Activated naive CD4-positive, alpha-beta T cell treated with anti-CD3 and anti-CD28 coated beads, Interleukin-2, amount 50 U/mL, for 24 hours (primary cell): ENCODE measurements at regions not wholly inside any gene's neighbourhood (a gene's known extent, or its start where the extent isn't known, plus 50 kb on each side); places are given as distances from the start of the nearest gene placed in this dataset.

ENCODE experiments used
- H3K27ac Mint-ChIP-seq: one replicate; pipeline ENCODE4 v1.8.0; 2021; ENCODE audit warnings: mild to moderate bottlenecking, mixed read lengths
- H3K27me3 Mint-ChIP-seq: one replicate; pipeline ENCODE4 v1.8.0; 2021; ENCODE audit warnings: mixed read lengths
- H3K36me3 Mint-ChIP-seq: one replicate; pipeline ENCODE4 v1.8.0; 2021; ENCODE audit warnings: mixed read lengths
- H3K4me1 Mint-ChIP-seq: one replicate; pipeline ENCODE4 v1.8.0; 2021; ENCODE audit warnings: mixed read lengths
- H3K4me3 Mint-ChIP-seq: one replicate; pipeline ENCODE4 v1.8.0; 2021; ENCODE audit warnings: mild to moderate bottlenecking, mixed read lengths
- H3K9me3 Mint-ChIP-seq: one replicate; pipeline ENCODE4 v1.8.0; 2021; ENCODE audit warnings: mixed read lengths

DNA sequence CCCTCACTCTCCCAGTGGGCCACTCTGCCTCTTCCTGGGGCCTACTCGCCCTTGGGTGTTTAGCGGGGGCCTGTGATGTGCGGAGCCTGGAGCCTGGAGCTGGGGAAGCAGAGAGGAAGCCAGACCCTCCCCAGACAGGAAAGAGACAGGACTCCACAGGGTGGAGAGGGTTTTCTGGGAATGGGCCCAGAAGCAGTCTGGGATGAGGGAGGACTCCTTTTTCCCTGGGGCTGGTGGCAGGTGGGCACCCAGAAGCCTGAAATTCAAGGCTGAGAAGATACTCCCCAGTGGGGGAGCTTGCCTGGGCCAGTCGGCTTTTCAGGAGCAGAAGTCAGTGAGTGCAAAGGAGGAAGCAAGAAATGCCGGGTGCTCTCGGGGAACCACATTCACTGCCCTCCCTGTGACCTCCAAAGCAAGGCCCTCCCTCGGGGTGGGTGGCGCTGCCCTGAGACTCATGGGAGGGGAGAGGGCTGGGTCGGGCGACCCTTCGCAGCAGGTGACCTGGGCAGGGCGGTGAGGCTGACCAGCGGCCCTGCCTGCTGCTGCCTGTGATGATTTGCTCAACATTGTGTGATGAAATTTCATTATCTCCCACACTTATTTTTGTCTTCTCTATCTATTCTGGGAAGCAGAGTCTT is 1377.4 kb downstream of the BRD1 start:
- peaks cover 5% of the 10 kb centered on the region for H3K27me3 Mint-ChIP-seq
- no peak overlapping the region for H3K4me3 Mint-ChIP-seq
- no peaks in the 10 kb centered on the region for H3K9me3 Mint-ChIP-seq
- H3K4me1 Mint-ChIP-seq = no peaks in the 10 kb centered on the region
- H3K27ac Mint-ChIP-seq = no peak overlapping the region
- H3K36me3 Mint-ChIP-seq = no peaks in the 10 kb centered on the region

DNA sequence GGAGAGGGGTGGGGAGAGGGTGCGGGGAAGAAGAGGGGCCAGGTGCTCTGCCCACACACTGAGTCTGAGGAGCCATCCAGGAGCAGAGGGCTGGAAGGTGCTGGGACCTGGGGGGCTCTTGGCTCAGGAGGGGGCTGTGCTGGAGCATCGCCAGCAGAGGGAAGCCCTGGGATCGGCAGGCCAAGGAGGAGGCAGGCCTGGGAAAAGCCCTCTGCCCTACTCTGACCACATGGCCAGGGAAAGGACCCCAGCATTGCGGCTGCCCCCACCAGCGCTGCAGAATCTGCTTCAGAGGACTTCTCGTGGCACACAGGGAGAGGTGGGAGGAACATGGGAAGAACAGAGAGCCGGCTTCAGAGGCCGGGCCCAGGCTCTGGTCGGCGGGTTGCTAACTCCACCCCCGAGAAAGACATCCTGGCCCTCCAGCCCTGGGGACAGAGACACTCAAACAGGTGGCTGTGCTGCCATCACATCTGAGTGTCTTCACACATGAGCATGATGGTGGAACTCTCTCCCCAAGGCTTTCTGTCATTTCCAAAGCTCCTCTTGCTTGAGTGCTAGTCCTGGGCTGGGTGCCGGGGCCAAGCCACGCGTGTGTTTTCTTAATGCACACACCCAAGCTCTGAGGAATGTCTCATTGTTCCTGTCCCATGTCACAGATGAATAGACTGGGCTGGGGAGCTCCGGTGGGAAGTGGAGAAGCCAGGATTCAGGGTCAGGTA is 1378.0 kb downstream of the BRD1 start:
- Mint-ChIP-seq H3K27ac (no peak overlapping the region), H3K27me3 (peaks cover 5% of the 10 kb centered on the region), H3K36me3 (no peaks in the 10 kb centered on the region), H3K9me3 (no peaks in the 10 kb centered on the region), H3K4me3 (no peak overlapping the region), H3K4me1 (no peaks in the 10 kb centered on the region)

DNA sequence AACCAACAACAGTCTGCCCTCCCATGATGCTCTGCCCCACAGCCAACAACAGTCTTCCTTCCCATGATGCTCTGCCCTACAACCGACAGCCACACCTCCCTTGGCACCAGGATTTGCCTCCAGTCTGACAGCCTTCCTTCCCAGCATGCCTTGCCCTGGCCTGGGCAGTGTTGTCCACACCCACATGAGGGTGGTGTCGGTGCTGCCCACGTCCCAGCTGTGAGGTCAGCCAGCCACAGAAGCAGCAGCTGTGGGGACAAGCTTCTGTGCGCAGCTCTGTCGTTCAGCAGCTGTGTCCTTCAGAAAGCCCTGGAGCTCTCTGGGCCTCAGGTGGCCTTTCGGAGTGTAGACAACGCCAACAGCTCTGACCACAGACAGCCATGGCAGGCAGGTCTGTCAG is 1378.9 kb downstream of the BRD1 start:
- Mint-ChIP-seq H3K27me3 (peaks cover 5% of the 10 kb centered on the region), H3K36me3 (no peaks in the 10 kb centered on the region), H3K27ac (no peak overlapping the region), H3K4me1 (no peaks in the 10 kb centered on the region), H3K9me3 (no peaks in the 10 kb centered on the region), H3K4me3 (no peak overlapping the region)

DNA sequence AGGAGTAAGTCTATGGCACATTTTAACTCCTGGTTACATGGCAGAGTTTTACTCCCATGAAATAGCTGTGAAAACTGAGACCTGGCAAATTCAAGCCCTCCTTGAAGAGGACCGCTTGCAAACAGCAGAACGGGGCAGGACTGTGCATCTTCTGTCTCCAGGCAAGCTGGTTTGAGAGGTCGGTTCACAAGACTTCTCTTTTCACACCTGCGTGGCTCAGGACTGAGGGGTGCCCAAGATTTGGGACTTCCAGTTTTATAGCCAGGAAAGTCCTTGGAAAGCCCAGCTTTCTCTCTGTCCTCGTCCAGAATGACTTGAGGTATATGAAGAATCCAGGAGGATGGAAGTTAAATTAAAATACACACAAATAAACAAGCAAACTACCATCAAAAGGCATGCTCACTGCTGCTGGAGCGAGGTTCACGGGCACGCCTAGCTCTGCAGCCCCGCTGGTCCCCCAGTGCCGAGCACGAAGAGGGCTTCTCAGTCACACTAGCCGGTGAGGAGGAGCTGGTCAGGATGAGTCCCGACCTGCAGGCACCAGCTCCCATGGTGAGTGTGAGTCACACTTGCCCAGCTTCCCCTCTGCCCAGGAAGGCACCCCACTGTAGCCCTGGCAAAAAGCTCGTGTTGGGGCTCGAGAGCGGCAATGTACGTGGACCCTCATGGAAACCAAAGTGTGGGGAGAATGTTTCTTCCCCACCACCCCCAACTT is 1382.4 kb downstream of the BRD1 start:
- H3K27me3 Mint-ChIP-seq = no peaks in the 10 kb centered on the region
- H3K9me3 Mint-ChIP-seq = no peaks in the 10 kb centered on the region
- no peaks in the 10 kb centered on the region for H3K36me3 Mint-ChIP-seq
- H3K4me3 Mint-ChIP-seq = no peak overlapping the region
- H3K4me1 Mint-ChIP-seq = no peaks in the 10 kb centered on the region
- H3K27ac Mint-ChIP-seq = no peak overlapping the region

DNA sequence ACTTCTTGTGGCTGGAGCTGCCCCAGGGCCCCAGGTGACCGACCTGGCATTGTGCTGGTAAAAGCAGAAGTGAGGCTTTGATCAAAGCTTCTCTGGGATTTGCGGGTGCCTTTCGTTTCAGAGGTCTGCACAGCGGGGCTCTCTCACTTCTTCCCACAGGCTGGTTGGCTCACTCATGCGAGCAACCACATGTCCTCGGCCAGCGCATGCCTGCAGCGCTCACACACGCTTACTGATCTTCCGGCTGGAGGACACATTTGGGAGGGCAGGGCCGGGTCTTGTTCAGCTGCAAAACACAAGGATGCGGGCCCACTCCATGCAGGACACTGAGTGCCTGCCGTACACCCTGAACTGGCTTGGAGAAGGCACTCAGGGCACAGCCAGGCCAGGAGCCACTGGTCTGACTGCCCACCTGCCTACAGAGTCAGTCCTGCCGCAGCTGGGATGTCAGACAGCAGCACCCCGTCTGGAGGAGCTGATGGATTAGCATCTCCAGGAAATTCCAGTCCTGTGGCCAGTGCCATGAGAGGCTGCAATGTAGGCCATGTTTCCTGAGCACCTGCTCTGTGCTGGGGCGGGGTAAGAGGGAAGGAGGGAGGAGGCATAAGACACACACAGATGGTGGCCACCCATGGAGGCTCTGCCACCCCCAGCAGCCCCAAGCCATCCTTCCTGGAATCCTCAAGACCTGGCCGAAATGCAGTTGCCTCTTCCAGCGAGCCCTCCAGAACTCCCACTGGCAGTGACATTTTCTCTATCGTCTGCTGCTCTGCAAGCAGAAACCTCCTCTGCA is 1383.2 kb downstream of the BRD1 start:
- H3K4me1 Mint-ChIP-seq = no peaks in the 10 kb centered on the region
- H3K27ac Mint-ChIP-seq = no peak overlapping the region
- no peaks in the 10 kb centered on the region for H3K36me3 Mint-ChIP-seq
- no peak overlapping the region for H3K4me3 Mint-ChIP-seq
- no peaks in the 10 kb centered on the region for H3K9me3 Mint-ChIP-seq
- H3K27me3 Mint-ChIP-seq = no peaks in the 10 kb centered on the region

DNA sequence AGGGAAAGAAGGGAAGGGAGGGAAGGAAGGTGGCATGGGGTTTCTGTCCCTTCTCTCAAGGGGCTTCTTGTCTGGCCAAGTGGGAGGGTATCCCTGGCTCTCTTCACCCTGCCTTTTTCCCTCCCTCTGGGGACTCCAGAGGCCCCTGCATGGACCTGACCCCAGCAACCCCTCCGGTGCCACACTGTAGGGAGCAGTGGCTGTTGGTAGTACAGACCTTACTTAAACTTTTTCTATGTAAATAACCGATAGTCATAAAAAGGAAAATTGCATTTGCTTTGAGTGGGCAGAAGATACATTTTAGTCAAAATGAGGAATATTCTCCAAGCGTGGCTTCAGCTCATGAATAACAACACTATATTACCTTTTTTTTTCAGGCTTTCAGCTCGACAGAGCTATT is 1384.0 kb downstream of the BRD1 start:
- Mint-ChIP-seq H3K4me3 (no peak overlapping the region), H3K36me3 (no peaks in the 10 kb centered on the region), H3K27ac (no peak overlapping the region), H3K9me3 (no peaks in the 10 kb centered on the region), H3K27me3 (no peaks in the 10 kb centered on the region), H3K4me1 (no peaks in the 10 kb centered on the region)

DNA sequence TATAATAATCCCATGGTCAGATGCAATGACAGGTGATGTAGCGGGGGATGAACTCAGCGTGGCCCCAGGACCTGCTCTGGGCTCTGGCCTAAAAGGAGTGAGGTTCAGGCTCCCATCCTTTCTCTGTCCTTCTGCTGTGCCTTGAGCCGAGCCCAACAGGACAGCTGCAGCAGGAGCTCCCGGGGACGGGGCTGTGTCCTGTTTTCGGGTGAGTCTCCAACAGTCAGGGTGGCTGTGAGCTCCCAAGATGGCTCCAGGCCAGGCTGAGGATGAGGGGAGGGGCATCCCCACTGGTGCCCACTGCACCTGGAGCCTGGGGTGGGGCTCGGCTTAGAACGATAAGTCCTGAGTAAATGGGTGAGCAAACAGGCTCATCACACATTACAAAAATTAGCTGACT is 1385.0 kb downstream of the BRD1 start:
- Mint-ChIP-seq H3K27me3 (no peaks in the 10 kb centered on the region), H3K27ac (no peak overlapping the region), H3K36me3 (no peaks in the 10 kb centered on the region), H3K4me1 (no peaks in the 10 kb centered on the region), H3K9me3 (no peaks in the 10 kb centered on the region), H3K4me3 (no peak overlapping the region)

DNA sequence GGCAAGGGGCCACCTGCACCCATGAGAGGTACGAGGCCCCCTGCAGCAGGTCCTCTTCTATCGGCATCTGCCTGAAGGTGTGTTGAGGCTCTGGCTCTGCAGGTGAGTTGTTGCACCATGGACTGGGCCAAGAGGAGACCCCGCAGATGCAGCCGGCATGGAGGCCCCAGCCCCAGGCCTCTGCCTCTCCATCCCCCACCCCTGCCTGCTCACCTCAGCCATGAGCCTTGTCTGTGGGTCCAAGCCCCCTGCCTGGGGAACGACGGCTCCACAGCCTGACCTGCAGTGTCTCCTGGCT is 1386.2 kb downstream of the BRD1 start:
- Mint-ChIP-seq H3K4me3 (no peak overlapping the region), H3K27ac (no peak overlapping the region), H3K4me1 (no peaks in the 10 kb centered on the region), H3K36me3 (no peaks in the 10 kb centered on the region), H3K27me3 (no peaks in the 10 kb centered on the region), H3K9me3 (no peaks in the 10 kb centered on the region)

DNA sequence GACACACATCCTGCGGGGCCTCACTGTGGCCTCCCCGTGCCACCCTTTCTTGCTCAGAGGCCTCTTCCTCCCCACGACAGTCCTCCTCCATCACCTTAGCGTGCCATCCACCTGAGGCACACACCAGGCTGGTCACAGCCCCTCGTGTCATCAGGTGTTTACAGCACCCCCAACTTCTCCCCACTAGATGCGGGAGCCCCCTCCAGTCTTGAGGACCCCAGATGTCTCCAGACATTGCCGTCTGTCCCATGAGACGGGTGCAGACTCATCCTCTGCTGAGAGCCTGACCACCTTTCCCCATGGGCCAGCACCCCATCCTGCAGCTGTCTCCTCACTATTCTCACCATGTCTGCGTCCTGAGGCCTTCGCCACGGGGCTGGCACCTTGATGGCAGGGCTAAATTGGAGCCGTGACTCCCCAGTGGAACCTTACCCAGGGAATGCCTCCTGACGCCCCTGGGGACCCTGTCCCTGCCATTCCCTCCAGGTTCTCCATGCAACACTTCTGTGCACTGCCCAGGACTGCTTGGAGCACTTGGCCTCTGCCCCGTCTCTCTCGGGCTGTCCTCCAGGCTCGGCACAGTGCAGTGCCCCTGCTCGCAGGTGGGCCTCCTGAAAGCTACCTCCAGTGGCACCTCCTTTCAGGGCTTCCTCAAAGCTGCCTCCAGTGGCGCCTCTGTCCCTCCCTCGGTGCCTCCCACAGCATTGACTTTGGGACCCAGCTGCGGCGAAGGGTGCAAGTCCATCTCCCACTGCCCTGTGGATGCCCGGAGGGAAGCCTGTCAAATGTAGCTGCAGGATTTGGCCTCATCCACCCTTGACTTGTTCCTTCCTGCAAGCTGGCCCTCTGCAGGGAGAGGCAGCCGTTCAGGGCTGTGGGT is 1386.8 kb downstream of the BRD1 start:
- Mint-ChIP-seq H3K27me3 (no peaks in the 10 kb centered on the region), H3K36me3 (no peaks in the 10 kb centered on the region), H3K4me1 (no peaks in the 10 kb centered on the region), H3K4me3 (no peak overlapping the region), H3K27ac (peak overlapping the region; percentile 30), H3K9me3 (no peaks in the 10 kb centered on the region)

DNA sequence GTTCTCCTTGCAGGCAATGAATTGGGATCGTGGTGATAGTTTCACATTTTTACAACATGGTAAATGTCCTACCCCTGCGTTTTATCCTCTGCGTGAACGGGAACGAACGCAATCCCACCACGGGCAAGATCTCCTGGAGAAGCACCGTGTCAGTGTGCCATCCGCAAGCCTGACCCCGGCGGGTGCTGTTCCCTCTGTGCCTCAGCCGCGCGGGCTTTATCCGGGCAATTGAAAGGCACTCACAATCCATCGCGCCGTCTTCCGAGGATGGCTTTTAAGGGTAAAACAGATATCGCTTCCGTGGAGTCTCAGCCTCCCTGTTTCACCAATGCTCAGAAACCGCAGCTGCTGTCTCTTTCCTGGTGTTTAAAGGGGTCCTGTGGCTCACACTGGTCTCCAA is 1387.5 kb downstream of the BRD1 start:
- Mint-ChIP-seq H3K4me1 (no peaks in the 10 kb centered on the region), H3K36me3 (no peaks in the 10 kb centered on the region), H3K27ac (no peak overlapping the region), H3K4me3 (no peak overlapping the region), H3K27me3 (no peaks in the 10 kb centered on the region), H3K9me3 (no peaks in the 10 kb centered on the region)

DNA sequence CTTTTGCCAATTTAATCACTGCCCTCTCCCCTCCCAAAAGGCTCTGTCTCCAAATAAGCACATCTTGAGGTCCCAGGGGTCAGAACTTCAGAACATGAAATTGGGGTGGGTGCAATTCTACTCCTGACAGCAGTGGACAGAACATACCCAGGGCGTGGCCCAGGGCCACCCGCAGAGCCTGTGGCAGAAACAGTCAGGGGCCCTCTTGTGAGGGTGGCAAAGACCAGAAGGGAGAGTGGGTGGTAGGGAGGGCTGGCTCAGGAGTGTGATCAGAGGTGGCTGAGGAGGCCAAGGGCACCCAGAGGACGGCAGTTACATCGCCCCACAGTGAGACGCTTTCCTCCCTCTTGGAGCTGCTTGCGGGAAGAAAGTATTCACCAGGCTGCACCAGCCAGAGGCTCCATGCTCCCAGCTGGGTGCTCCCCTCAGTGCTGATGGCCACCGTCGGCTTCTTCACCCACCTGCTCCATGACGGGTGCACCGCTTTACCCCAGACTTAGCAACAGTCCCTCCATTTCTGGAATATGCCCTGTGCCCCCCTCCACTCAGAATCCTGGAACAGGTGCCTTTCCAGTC is 1388.0 kb downstream of the BRD1 start:
- Mint-ChIP-seq H3K27me3 (no peaks in the 10 kb centered on the region), H3K27ac (no peak overlapping the region), H3K4me3 (no peak overlapping the region), H3K4me1 (no peaks in the 10 kb centered on the region), H3K9me3 (no peaks in the 10 kb centered on the region), H3K36me3 (no peaks in the 10 kb centered on the region)

DNA sequence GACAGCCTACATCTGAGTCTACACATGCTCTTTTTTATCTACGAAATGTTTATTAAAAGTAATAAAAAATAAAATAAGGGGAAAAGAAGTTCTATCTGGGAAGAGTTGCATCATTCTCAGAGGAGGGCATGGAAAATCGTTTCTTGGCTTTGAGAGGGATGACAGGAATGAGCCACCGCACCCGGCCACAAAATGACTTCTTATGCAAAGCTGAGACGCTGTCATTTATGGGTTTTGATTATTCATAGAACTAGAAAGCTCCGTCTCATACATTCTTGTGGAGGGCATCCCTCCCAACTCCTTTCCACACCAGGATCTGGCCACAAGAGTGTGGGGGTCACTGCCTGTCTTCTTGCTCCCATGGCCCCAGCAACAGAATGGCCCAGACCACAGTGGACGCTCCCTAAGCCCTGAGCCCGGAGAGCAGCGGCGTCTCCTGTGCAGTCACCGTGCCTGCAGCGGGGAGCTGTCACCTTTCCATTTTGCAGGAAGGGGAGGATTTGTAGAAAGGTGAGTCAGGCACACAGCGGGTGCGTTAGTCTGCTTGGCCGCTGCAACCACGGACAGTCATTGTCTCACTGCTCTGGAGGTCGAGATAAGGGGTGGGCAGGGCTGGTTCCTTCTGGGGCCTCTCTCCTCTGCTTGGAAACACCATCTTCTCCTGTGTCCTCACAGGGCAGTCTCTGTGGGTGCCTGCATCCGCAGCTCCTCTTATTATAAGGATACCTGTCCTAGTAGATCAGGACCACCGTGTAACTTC is 1388.7 kb downstream of the BRD1 start:
- H3K36me3 Mint-ChIP-seq = no peaks in the 10 kb centered on the region
- H3K4me1 Mint-ChIP-seq = no peaks in the 10 kb centered on the region
- no peak overlapping the region for H3K27ac Mint-ChIP-seq
- H3K27me3 Mint-ChIP-seq = no peaks in the 10 kb centered on the region
- no peak overlapping the region for H3K4me3 Mint-ChIP-seq
- no peaks in the 10 kb centered on the region for H3K9me3 Mint-ChIP-seq

DNA sequence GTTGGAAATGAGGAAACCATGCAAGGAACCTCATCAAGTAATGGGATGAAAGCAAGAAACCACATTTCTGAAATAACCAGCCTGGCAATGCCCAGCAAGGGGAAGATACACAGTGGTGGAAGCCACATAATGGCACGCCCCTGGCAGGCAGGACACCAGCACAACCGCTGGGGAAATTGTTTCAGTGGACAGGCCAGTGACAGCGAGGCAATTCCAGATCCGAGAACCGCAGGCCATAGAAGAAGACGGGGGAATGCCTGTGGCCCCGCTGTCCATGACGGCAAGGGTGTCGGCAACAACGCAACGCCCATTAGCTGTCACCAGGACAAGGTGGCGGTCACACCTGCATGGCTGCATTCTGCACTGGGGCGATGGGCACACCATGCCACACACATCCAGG is 1389.6 kb downstream of the BRD1 start:
- H3K36me3 Mint-ChIP-seq = no peaks in the 10 kb centered on the region
- H3K27me3 Mint-ChIP-seq = no peaks in the 10 kb centered on the region
- H3K9me3 Mint-ChIP-seq = no peaks in the 10 kb centered on the region
- H3K27ac Mint-ChIP-seq = no peak overlapping the region
- H3K4me1 Mint-ChIP-seq = no peaks in the 10 kb centered on the region
- H3K4me3 Mint-ChIP-seq = no peak overlapping the region

DNA sequence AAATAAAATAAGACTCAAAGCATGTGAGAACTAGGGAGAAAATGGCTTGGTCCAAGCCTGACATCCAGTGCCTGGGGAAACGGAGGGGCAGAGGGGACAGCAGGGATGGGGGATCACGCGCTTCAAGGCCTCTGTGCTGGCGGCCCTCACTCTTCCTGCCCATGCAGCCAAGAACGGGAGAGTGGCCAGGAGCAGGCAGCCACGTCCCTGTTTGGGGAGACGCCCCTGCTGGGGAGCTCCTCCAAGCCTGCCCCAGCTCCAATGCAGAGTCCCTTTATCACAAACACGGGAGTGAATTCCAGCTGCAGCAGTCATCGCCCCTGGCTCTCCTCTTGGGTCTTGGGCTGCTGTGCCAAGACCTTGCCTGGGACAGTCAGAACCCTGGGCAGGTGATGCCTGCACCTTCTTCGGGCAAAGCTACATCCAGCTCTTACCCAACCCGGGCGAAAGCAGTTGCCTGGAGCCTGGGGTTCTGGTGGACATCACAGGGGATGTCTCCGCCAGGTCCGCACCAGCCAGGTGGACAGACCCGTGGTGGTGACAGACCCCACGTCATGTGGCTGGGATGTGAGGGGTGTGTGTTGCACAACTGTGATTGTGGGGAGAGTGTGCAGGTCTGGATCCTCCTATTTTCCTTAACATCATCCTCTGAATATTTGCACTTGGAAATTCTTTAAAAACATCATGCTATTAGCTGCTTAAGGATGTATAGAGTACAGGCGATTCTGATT is 1391.3 kb downstream of the BRD1 start:
- Mint-ChIP-seq H3K27me3 (no peaks in the 10 kb centered on the region), H3K4me3 (no peak overlapping the region), H3K36me3 (no peaks in the 10 kb centered on the region), H3K9me3 (no peaks in the 10 kb centered on the region), H3K4me1 (no peaks in the 10 kb centered on the region), H3K27ac (no peak overlapping the region)
